ENCODE measurements at regions not wholly inside any gene's neighbourhood (a gene's known extent, or its start where the extent isn't known, plus 50 kb on each side); places are given as distances from the start of the nearest gene placed in this dataset.

DNA sequence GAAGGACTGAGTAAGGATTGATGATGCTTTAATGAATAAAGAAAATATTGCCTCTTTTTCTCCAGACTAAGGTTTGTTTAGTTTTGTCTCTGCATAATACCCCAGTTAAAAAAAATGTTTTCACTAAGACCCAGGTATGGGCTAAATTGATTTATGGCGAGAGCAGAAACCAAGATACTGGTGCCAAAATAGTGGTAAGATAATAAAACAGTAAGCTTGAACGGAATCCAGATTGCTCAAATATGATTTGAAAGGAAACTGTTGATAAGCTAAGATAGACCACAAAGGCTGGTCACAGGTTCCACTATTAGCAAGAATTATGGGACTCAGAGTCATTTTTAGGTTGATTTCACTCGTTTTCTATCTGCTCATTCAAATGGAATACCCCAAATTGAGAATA lies 831.2 kb downstream of the EPHA7 start:
- DNase-seq: no peak

DNA sequence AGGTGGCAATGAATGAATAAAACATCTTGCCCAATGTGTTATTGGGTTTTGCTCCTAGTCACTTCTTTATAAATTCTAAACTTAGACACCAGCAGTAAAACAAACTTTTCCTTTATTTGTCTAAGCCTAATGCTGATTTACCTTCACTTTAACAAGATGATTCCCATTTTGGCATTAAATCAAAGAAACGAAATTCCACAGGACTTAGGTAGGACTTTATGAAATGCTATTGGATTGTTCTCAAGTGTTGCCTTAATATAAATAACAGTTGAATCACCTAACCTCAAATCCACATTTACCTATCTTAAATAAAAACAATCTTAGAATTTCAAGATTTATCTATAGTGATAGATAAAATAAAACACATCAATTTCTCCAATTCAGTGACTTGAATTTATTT lies 831.8 kb downstream of the EPHA7 start:
- DNase-seq: no peak

DNA sequence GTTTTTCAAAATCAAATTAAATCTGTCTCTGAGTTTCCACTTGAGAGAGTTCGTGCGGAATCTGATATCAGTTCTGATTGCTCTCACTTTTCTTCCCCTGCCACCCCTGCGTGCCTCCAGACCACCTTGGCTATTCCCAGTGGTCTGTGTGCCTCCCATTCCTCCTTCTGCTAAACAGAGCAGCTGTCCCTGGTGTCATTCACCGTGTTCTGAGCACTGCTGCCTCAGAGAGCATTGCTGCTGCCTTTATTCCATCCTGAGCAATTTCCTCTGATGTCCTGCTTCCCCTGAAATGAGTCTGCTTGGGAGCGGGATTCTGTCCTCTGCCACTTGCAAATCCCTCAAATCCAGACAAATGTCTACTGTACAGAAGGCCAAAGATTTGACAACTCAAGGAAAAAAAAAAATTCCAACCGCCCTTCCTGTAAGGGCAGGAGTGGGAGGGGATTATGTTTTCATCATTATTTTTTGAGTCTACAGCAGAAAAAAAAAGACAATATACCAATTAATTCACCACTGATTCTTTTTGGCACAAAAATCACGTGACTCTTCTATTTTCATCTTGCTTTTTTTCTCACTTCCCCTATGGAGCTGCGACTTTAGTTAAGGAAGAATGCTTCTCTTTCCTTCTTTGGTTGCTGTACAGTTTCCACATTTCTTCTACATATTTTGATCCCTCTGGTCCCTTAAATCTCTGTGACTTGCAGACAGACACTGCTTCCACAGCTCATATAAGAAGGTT lies 833.0 kb downstream of the EPHA7 start:
- no peak for DNase-seq

DNA sequence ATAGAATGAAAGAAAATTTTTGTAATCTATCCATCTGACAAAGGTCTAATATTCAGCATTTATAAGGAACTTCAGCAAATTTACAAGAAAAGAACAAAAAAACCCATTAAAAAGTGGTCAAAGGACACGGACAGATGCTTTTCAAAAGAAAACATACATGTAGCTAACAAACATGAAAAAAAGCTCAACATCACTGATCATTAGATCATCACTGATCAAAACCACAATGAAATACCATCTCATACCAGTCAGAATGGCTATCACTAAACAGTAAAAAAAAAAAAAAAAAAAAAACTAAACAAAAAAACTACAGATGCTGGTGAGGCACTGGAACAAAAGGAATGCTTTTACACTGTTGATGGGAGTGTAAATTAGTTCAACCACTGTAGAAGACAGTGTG lies 837.1 kb downstream of the EPHA7 start:
- DNase-seq: no peak

DNA sequence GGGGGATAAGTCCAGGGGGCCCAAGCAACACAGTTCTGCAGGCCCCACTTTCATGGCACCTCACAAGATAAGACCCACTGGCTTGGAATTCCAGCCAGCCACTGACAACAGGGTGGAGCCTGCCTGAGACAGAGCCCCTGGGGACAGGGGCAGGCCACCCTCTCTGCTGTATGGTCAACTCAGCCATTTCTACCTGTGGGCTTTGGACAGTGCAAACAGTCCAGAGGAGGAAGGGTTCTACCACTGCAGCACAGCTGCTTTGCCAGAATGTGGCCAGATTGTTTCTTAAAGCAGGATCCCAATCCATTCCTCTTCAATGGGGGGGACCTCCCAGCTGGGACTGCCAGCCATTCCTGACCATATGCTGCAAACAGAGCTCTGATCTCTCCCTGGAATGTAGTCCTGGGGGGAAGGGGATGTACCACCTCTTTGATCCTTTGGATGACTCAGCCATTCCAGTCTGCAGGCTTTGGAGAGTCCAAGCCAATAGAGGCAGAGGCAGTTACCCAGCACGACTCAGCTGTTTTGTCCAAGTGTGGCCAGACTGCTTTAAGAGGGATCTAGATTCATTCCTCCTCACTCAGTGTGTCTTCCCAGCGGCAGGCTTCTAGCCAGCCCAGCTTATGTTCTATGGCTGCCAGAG lies 842.2 kb downstream of the EPHA7 start:
- DNase-seq: no peak

DNA sequence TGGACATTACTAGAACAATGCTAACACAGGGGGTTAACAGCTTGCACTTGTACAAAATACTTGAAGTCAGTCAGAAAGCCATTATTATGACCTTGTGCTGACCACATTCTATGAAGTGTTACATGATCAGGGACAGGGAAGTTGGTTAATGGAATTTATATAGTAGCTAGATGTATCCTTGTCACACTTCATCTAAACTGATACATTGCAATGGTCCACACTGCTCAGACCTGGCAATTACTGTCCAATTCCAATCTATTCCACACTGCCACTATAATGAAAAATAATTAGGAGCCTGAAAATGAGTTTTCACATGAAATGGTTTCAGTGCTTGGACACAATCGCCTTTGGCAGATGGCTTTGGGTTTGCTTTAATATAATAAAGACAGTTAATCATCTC lies 850.8 kb downstream of the EPHA7 start:
- no peak for DNase-seq

DNA sequence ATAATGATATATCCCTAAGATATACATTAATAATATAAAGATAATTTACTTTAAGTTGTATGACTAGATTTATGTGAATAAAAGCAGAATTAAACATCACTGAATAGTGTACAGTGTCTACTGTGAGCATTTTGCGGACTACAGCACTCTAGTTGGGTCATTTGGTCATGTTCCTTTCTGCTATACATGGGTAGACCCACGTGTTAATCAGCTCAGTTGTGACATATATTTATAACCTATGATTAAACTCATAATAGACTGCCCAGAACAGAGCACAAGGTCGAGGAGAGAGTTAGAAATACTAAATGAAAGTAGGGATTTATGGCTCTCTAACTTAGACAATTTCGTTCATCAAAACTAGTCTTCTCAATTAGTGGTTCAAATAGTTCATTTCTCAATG lies 852.7 kb downstream of the EPHA7 start:
- no peak for DNase-seq

DNA sequence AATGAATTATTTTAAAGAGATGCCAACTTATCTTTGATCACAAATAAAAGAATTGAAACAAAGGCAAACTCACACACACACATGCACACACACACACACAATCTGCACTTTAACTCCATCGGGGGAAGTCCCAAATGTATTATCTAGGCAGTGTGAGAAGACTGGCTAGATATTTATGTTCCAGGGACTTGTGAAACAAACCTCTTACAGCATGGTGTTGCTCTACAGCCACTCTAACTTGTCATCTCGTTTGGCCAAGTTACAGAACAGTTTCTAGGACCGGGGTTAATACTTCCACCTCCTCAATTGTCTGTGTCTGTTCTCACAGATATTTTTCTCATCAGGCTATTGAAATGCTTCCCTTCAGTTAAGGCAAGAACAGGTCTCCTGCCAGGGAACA lies 855.0 kb downstream of the EPHA7 start:
- no peak for DNase-seq

DNA sequence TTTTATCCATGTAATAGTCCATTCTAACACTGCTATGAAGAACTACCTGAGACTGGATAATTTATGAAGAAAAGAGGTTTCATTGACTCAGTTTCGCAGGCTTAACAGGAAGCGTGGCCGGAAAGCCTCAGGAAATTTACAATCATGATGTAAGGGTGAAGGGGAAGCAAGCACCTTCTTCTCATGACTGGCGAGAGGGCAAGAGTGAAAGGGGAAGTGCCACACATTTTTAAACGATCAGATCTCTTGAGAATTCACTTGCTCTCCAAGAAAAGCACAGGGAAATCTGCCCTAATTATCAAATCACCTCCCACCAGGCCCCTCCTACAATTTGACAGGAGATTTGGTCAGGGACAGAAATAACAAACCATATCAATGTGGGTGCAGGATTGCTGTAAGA lies 859.7 kb downstream of the EPHA7 start:
- no peak for DNase-seq

DNA sequence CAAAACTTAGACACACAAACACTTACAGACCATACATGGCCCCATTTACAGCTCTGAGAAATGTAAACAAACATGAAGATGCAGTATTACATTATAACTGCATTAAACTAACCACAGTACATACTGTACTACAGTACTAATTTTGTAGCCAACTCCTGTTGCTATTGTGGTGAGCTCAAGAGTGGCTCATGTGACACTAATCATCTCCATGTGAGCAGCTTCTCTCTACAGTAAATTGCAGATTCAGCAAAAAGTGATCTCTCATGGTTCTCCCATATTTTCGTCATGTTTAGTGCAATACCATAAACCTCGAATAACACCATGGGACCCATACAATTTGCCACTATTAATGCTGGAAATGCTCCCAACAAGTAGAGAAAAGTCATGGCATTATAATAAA lies 860.4 kb downstream of the EPHA7 start:
- DNase-seq: no peak

DNA sequence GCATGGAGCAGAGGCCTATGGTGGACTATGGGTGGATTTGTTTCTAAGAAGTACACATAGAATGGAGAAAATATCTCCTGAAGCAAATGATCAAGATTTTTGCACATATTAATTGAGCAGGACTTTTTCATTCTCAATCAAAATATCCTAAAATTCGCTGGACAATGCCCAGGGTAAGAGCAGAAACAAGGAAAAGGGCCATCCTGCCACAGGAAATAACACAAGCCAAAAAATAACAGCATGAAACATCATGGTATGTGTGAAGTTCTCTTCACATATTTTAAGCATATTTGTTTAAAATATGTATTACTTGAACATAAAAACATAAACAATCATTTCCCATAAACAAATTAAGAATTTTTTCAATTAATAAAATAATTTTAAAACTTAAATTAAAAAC lies 868.9 kb downstream of the EPHA7 start:
- DNase-seq: no peak

DNA sequence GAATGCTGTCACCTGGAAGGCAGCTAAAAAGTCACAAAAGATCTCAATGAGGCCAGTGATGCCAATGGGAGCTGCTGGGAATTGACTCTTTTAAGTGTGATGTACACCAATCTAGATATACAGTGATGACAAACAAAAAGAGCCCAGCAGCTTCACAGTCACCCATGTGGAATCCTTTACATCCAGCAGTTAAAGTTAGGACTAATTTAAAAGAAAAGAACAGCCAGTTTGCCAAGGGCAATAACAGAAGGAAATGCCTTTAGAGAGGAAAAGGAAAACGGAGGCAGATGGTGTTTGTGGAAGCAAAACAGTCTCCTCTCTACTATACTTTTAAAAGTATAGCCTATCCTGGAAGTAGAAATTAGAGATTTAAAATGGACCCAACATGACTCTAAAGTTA lies 873.5 kb downstream of the EPHA7 start:
- DNase-seq: no peak

DNA sequence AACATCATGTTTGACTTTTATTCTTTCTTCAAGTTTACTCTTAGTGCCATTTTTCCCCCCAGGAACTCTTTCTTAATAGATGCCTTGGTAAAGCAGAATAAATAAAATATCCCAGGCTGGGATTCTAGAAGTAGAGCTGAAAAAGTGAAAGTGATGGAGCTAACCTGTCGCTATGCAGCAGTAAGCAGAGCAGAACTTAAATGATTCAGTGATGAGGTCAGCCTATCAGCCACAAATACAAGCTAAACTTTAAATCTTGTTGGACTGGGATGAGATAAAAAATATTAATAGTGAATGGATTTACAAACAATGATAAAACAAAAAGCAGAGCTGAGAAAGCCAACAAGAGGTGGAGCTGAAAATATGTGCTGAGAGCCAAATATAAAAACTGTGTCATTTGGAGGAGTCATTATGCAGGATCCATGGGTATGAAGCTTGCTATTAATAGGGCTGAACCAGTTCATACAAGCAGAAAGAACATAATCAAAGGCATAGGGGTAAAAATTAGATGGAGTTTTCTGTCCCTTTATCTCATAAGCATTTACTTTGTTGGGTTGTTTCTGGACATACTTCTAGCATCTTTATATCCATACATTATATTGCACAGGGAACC lies 877.8 kb downstream of the EPHA7 start:
- no peak for DNase-seq

DNA sequence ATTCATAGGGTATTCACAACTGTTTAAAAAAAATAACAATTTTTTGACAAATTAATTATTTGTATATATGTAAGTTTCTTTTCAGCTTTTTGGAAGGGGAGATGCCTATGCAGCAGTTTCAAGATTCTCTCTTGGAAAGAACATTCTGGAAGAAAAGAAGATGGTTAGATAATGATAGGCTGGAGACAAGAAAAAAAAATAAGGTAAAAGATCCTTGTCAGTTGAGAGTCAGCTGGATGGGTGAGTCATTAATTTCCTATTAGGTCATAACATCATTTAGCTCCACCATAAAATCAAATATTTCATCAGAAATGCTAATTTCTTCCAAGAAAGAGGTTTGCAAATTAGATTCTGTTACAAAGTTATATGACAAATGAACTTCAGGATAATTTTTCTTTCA lies 880.4 kb downstream of the EPHA7 start:
- DNase-seq: no peak

DNA sequence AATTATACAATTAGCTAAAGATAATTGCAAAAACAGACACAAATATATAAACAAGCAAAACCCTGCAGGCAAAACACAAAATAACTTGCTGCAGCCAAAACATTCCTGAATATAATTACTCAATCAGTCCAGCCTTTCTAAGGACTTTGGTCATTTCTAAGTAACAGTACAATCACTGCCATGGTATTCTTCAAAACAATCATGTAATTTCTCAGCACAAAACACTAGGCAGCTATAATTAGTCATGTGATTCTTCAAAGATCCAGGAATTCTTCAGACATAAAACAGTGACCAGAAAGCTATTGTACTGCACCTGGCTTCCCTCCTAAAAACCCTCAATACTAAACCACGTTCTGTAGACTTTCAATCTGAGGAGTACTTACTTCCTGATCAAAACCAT lies 881.1 kb downstream of the EPHA7 start:
- DNase-seq: no peak

DNA sequence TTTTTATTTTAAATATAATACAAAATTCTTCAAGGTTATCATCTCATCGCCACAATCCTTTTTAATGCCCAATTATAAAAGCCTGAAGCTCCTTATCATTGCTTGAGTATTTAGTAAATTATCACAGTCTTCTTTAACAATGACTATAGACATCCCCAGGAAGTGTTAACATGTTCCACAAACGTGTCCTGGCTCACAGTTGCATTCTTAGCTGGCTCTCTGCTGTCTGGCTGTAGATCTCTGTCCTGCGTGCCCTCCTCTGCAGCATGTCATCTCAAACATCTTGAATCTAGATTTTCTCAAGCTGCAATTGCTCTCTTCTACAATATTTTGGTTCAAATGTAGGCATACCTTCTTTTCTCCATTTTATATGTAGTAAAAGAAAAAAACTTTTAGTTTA lies 885.2 kb downstream of the EPHA7 start:
- no peak for DNase-seq

DNA sequence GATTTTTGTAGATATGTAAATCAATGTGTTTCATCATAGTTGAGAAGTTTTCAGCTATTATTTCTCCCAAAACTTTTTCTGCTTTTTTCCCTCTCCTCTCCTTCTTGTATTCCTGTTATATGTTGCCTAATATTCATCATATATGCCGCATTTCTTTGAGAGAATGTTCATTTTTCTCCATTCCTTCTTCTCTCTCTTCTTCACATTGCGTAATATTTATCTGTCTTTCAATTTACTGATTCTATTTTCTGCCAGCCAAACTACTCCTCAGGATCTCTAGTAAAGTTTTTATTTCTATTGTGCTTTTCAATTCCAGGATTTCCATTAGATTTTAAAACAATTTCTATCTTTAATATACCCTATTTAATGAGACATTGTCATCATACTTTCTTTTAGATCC lies 896.8 kb downstream of the EPHA7 start:
- no peak for DNase-seq

DNA sequence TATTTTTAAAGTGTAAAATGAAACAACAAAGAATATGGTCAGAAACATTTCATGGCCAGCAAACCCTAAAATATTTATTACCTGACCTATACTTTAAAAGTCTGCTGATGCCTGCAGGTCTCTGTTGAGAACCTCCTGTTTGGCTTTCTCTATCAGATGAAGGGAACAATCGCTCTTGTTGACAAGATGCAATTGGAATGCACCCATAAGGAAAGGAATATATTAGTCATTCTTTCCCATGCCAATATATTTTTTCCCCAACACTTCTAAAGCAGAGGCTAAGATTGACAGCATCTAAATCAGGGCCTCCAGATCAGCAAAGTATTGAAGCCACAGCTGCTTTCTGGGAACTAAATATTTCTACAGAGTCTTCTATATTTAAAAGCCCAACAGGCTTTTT lies 897.8 kb downstream of the EPHA7 start:
- no peak for DNase-seq

DNA sequence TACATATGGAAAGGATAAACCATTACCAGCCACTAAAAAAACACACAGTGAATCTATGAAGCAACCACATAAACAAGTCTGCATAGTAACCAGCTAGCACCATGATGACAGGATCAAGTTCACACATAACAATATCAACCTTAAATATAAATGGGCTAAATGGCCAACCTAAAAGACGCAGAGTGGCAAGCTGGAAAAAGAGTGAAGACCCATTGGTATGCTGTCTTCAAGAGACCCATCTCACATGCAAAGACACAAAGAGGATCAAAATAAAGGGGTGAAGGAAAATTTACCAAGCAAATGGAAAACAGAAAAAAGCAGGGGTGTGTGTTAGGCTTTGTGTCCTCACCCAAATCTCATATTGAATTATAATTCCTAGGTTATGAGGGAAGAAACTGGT lies 909.2 kb downstream of the EPHA7 start:
- DNase-seq: no peak

DNA sequence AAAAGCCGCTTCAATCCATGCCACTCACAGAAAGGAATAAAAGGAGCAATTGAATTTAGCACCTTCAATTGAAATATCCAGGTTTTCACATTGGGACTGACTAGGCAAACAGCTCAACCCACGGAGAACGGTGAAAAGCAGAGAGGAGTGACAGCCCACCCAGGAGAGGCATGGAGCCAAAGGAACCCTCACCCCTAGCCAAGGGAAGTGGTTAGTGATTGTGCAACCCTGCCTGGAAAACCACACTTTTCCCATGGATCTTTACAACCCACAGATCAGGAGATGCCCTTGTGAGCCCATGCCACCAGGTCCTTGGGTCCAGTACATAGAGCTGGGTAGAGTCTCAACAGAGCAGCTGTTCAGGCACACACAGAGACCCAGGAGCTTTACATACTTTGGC lies 911.8 kb downstream of the EPHA7 start:
- no peak for DNase-seq

DNA sequence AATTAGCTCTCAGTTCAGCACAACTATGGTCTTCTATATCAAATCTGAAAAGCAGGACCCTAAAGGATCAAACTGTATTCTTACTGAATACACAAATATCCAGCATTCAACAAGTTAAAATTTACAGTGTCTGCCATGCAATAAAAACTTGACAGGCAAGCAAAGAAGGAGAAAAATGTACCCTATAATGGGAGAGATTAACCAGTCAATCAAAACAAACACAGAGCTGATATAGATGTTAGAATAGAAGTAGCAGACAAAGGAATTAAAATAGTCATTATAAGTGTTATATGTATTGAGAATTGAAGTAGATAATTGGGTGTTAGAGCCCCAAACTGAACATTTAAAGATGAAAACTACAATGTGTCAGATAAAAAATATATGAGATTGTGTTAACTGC lies 914.9 kb downstream of the EPHA7 start:
- DNase-seq: no peak

DNA sequence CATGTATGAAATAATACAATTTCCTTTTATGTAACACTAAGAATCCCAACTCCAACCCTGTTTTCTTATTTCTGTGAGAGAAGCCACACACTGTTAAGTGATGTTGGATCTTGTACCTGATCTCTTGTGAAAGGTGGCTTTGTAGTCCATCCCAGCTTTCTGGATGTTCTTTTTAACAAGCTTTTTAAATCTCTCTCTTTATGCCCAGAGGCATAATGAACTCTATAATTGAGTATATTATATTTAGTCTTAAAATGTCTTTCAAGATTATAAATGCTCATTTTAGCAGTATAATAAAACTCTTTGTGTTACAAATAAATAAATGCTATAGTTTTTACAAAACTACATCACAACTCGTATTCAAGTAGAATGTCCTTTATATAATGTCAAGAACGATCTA lies 922.1 kb downstream of the EPHA7 start:
- DNase-seq: no peak

DNA sequence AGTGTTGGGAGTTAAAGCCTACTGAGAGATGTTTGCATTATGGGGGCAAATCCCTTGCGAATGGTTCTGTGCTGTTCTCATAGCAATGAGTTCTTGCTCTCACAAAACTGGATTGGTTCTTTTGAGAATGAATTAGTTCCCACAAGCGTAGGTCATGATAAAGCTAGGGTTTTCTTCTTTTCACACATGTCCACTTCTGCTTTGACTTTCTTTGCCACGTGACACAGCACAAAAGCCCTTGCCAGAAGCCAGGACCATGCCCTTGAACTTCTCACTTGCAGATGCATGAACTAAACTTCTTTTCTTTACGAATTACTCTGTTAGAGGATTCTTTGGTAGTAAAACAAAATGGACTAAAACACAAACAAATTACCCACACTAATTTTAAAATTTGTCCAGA lies 922.8 kb downstream of the EPHA7 start:
- DNase-seq: no peak

DNA sequence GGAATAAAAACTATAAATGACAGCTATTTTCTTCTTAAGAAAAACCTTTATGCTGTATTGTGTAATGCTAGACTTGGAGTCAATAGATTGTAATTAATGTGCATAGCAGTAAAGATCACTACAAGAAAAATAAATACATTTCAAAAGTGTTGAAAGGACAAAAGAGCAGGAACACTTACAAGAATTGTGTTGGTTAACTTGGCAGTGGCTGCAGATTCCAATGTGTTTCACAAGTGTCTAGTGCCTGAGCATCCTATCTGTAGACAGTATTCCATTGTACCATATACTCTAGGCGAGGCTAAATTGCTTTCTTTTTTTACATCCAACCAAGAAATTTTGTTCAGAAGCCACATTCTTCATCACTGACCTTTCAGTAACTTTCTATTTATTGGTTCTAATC lies 924.1 kb downstream of the EPHA7 start:
- DNase-seq: no peak

DNA sequence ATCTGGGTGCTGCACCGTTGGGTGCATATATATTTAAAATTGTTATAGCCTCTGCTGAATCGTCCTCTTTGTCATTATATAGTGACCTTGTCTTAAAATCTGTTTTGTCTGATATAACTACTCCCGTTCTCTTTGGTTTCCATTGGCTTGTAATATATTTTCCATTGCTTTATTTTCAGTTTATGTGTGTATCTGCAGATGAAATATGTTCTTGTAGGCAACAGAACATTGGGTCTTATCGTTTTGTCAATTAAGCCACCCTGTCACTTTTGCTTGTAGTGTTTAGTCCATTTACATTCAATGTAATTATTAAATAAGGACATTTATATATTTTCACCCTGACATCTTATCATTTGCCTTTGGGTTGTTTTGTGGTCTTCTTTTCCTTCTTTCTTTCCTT lies 933.9 kb downstream of the EPHA7 start:
- no peak for DNase-seq
